K562 (cell line): ENCODE measurements at regions not wholly inside any gene's neighbourhood (a gene's known extent, or its start where the extent isn't known, plus 50 kb on each side); places are given as distances from the start of the nearest gene placed in this dataset.

ENCODE experiments used
- ELF2 ChIP-seq: fragments of 250-450 bp; sonication (Bioruptor Pico); IDR thresholded peaks from 2 replicates; pipeline ENCODE4 v1.5.0; 2021; ENCODE audit warnings: mild to moderate bottlenecking
- GABPA ChIP-seq: fragments of 200-800 bp; sonication (Bioruptor generic); conservative IDR thresholded peaks from 2 replicates; pipeline ENCODE4 v1.6.1; 2016; ENCODE audit warnings: low read depth, missing genetic modification characterization, missing compliant biosample characterization
- MCM2 ChIP-seq: fragments of 450-650 bp; IDR thresholded peaks from 2 replicates; pipeline ENCODE4 v1.6.1; 2017; ENCODE audit warnings: low read depth, mild to moderate bottlenecking
- TOE1 ChIP-seq, 2 experiments: fragments of 450-650 bp in 1 of 2; sonication (generic) in 1 of 2; formaldehyde crosslinking in 1 of 2; IDR thresholded peaks; 2 replicates each; pipeline versions ENCODE4 v1.7.1 to v1.8.0; 2016 to 2022; ENCODE audit warnings: borderline replicate concordance in 2 of 2, mild to moderate bottlenecking in 2 of 2, antibody characterized with exemption in 1 of 2, inconsistent platforms in 1 of 2, low read depth in 1 of 2, missing genetic modification reagents in 1 of 2, moderate library complexity in 1 of 2
- XRCC5 ChIP-seq: fragments of 200-400 bp; formaldehyde crosslinking; IDR thresholded peaks from 2 replicates; pipeline ENCODE4 v1.6.1; 2017; ENCODE audit warnings: low read depth, mild to moderate bottlenecking, low read length
- ZNF184 ChIP-seq: sonication (generic); formaldehyde crosslinking; IDR thresholded peaks from 2 replicates; pipeline ENCODE4 v1.5.0; 2020; ENCODE audit warnings: missing genetic modification reagents

- TF ChIP-seq ELF2 (CRISPR knock-in tag): no peak
- TF ChIP-seq GABPA: no peak
- TF ChIP-seq MCM2: no peak
- TF ChIP-seq XRCC5: no peak
- no peak for TF ChIP-seq ZNF184 (CRISPR knock-in tag)
- TF ChIP-seq TOE1 (IDR thresholded peaks at IDR 0.05; ENCODE audit: borderline replicate concordance): no peak
- TF ChIP-seq TOE1 (CRISPR knock-in tag; IDR thresholded peaks at IDR 0.05; ENCODE audit: borderline replicate concordance, low read depth): no peak
These were observed 1362.9 kb upstream of the FLRT2 start for GRCh38 chr14:84167026-84167425.
